Caco-2 (cell line): ENCODE measurements at regions not wholly inside any gene's neighbourhood (a gene's known extent, or its start where the extent isn't known, plus 50 kb on each side); places are given as distances from the start of the nearest gene placed in this dataset.

Experiments used
- BruUV-seq: library from RNA; stranded (reverse); fragments of 400-500 nt; replicated peaks from 2 replicates; lab custom pipeline; 2021; lab: Mats Ljungman, UMichigan
- CTCF ChIA-PET: fragments of 300-600 bp; sonication (Branson Sonifier 250); formaldehyde crosslinking; loops from one replicate; lab custom pipeline; 2022; ENCODE audit warnings: antibody characterized with exemption; lab: Charles Lee
- POLR2A ChIA-PET: fragments of 300-600 bp; sonication (Branson Sonifier 250); formaldehyde crosslinking; loops from one replicate; lab custom pipeline; 2022; ENCODE audit warnings: antibody characterized with exemption; lab: Charles Lee
- DNase-seq, 2 experiments: peaks; one replicate each; pipeline versions ENCODE4 v3.0.0 to v3.0.0-alpha.2; 2020 to 2022
- H3K27me3 ChIP-seq: replicated peaks from 2 replicates; pipeline ENCODE4 v1.6.0; 2011; ENCODE audit warnings: low read length; ENCODE audit not compliant: control insufficient read depth, insufficient read depth
- H3K36me3 ChIP-seq: 2 replicates; pipeline ENCODE4 v1.5.1; 2011; ENCODE audit warnings: low read length; ENCODE audit not compliant: control insufficient read depth, insufficient read depth
- H3K4me1 ChIP-seq: fragments of 250-450 bp; sonication (Bioruptor Pico); 2 replicates; pipeline ENCODE4 v1.5.1; 2020; ENCODE audit warnings: mild to moderate bottlenecking
- H3K4me3 ChIP-seq: 2 replicates; pipeline ENCODE4 v1.5.1; 2011; ENCODE audit warnings: low read depth, mild to moderate bottlenecking, control low read depth, low read length
- H3K9me3 ChIP-seq: fragments of 250-450 bp; sonication (Bioruptor Pico); 2 replicates; pipeline ENCODE4 v1.5.1; 2020; ENCODE audit warnings: mild to moderate bottlenecking, moderate library complexity
- H3K27ac Mint-ChIP-seq: one replicate; pipeline ENCODE4 v1.8.0; 2022; ENCODE audit warnings: mixed read lengths; ENCODE audit not compliant: unreplicated experiment
- H3K27me3 Mint-ChIP-seq: one replicate; pipeline ENCODE4 v1.8.0; 2022; ENCODE audit warnings: mixed read lengths; ENCODE audit not compliant: insufficient read depth, unreplicated experiment
- H3K36me3 Mint-ChIP-seq: one replicate; pipeline ENCODE4 v1.8.0; 2022; ENCODE audit warnings: mild to moderate bottlenecking, mixed read lengths; ENCODE audit not compliant: insufficient read depth, unreplicated experiment
- H3K4me1 Mint-ChIP-seq: one replicate; pipeline ENCODE4 v1.8.0; 2022; ENCODE audit warnings: low read depth, mixed read lengths; ENCODE audit not compliant: unreplicated experiment
- H3K4me3 Mint-ChIP-seq: one replicate; pipeline ENCODE4 v1.8.0; 2022; ENCODE audit warnings: mild to moderate bottlenecking, moderate library complexity, mixed read lengths; ENCODE audit not compliant: unreplicated experiment
- H3K9me3 Mint-ChIP-seq: one replicate; pipeline ENCODE4 v1.8.0; 2022; ENCODE audit warnings: mixed read lengths; ENCODE audit not compliant: unreplicated experiment
- CTCF ChIP-seq, 2 experiments: fragments of 200-600 bp in 1 of 2; IDR thresholded peaks; 1 replicate in 1 of 2; 2 replicates in 1 of 2; pipeline versions ENCODE4 v1.5.1 to v1.8.0; 2011 to 2022; ENCODE audit warnings: antibody characterized with exemption in 1 of 2, control low read depth in 1 of 2, inconsistent platforms in 1 of 2, low read depth in 1 of 2, low read length in 1 of 2, mild to moderate bottlenecking in 1 of 2, moderate library complexity in 1 of 2; ENCODE audit not compliant: insufficient read depth in 1 of 2, severe bottlenecking in 1 of 2, unreplicated experiment in 1 of 2
- intact Hi-C: fragments of 100-400 bp; cut with micrococcal nuclease; formaldehyde crosslinking; loops from one replicate; pipeline ENCODE4 v1.10.0; 2022; ENCODE audit not compliant: unreplicated experiment

DNA sequence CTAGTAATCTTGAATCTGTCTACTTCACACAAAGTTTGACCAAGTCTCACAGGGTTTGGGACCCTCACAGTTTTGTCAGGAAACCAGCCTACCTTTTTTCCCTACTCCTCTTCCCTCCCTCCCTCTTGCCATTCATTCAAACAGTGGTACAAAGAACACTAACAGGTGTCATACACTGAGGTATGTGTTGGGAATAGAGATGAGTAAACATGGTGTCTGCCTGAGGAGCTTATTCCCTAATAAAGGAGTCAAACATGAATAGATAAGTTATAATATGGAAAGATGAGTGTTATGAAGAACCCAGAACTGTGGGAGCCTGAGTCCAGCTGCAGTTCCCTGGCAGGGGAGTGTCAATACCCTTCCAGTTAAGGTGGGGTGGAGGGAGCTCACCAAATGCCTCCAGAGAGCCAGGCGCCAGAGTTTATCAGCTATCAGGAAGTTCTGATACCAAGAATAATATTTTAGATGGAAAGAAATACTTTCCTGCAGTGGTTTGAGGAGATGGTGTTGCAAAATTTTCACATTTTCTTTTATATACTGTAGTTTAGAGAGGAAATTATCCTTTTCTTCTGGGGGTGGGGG lies 183.4 kb upstream of the NR3C1 start:
- Histone ChIP-seq H3K4me3 (no peak overlapping the region), H3K9me3 (no peaks in the 10 kb centered on the region), H3K36me3 (no peaks in the 10 kb centered on the region), H3K4me1 (peaks cover 36% of the 10 kb centered on the region), H3K27me3 (no peaks in the 10 kb centered on the region)
- no peaks in the 10 kb centered on the region for H3K9me3 Mint-ChIP-seq
- no peak overlapping the region for H3K4me3 Mint-ChIP-seq
- H3K36me3 Mint-ChIP-seq, result no peaks in the 10 kb centered on the region
- H3K4me1 Mint-ChIP-seq, result peaks cover 43% of the 10 kb centered on the region
- ChIA-PET CTCF (interaction anchor here (0.7 kb wide), 1 partner anchor 665 kb away, joined by 3 read pairs; no protein-coding TSS in a partner anchor), POLR2A (no interaction called here)
- intact Hi-C loops, result no loop called here
- H3K27ac Mint-ChIP-seq, result no peak overlapping the region
- no peaks in the 10 kb centered on the region for H3K27me3 Mint-ChIP-seq
- DNase-seq, result no peak
- TF ChIP-seq CTCF (IDR thresholded peaks at IDR 0.05; ENCODE audit: insufficient read depth in 1 of 2, low read depth in 1 of 2, low read length in 1 of 2, severe bottlenecking in 1 of 2, unreplicated experiment in 1 of 2), result no peak
- BruUV-seq, result no TSS peak

GRCh38 chr5:143585970-143586369 lies 182.5 kb upstream of the NR3C1 start:
- Mint-ChIP-seq H3K9me3 (no peaks in the 10 kb centered on the region), H3K4me3 (no peak overlapping the region), H3K4me1 (peaks cover 52% of the 10 kb centered on the region), H3K27me3 (no peaks in the 10 kb centered on the region), H3K36me3 (no peaks in the 10 kb centered on the region), H3K27ac (no peak overlapping the region)
- Histone ChIP-seq H3K9me3 (no peaks in the 10 kb centered on the region), H3K36me3 (no peaks in the 10 kb centered on the region), H3K4me3 (no peak overlapping the region), H3K27me3 (no peaks in the 10 kb centered on the region), H3K4me1 (peaks cover 45% of the 10 kb centered on the region)
- ChIA-PET POLR2A (no interaction called here), CTCF (no interaction called here)
- no peak for DNase-seq
- intact Hi-C loops, result no loop called here
- no peak for TF ChIP-seq CTCF (IDR thresholded peaks at IDR 0.05; ENCODE audit: insufficient read depth in 1 of 2, low read depth in 1 of 2, low read length in 1 of 2, severe bottlenecking in 1 of 2, unreplicated experiment in 1 of 2)
- BruUV-seq, result no TSS peak

DNA sequence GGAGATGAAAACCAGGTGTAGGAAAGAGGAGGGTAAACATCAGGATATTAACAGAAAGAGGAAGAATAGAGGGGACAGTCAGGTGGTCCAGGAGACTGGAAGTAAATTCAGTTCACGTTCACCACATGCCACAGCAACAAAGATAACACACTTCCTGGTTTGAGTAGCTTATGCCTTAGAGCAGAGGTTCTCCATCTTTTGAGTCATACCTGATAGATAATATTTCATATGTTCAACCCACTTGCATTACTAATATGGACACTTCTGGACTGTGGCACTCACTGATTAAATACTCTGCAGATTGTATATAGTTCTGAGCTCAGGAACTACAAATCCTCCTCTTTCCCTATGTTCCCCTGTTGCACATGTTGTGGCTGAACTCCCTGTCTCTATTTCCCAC lies 179.9 kb upstream of the NR3C1 start:
- BruUV-seq, result no TSS peak

More for the DNA sequence above, 179.9 kb upstream of the NR3C1 start:
- H3K4me1 Mint-ChIP-seq, result peaks cover 48% of the 10 kb centered on the region
- intact Hi-C loops, result no loop called here
- no peaks in the 10 kb centered on the region for H3K36me3 Mint-ChIP-seq
- H3K27me3 Mint-ChIP-seq, result no peaks in the 10 kb centered on the region
- H3K27ac Mint-ChIP-seq, result no peak overlapping the region
- POLR2A ChIA-PET, result no interaction called here
- no peaks in the 10 kb centered on the region for H3K9me3 Mint-ChIP-seq
- CTCF ChIA-PET, result no interaction called here
- Histone ChIP-seq H3K4me3 (no peak overlapping the region), H3K9me3 (no peaks in the 10 kb centered on the region), H3K4me1 (peaks cover 29% of the 10 kb centered on the region), H3K36me3 (no peaks in the 10 kb centered on the region), H3K27me3 (no peaks in the 10 kb centered on the region)
- H3K4me3 Mint-ChIP-seq, result no peak overlapping the region
- DNase-seq, result no peak
- TF ChIP-seq CTCF (IDR thresholded peaks at IDR 0.05; ENCODE audit: insufficient read depth in 1 of 2, low read depth in 1 of 2, low read length in 1 of 2, severe bottlenecking in 1 of 2, unreplicated experiment in 1 of 2), result no peak
